ENCODE measurements at regions not wholly inside any gene's neighbourhood (a gene's known extent, or its start where the extent isn't known, plus 50 kb on each side); places are given as distances from the start of the nearest gene placed in this dataset.

GRCh38 chr4:26031704-26032103 is 117.7 kb downstream of the SMIM20 start:
- Histone ChIP-seq H3K27ac (peak overlapping the region in 1 of 2 donors; percentile 41), H3K4me3 (no peak overlapping the region), H3K27me3 (no peaks in the 10 kb centered on the region), H3K36me3 (no peaks in the 10 kb centered on the region), H3K9me3 (no peaks in the 10 kb centered on the region), H3K4me1 (peaks cover 0 to 30% (median 24%) of the 10 kb centered on the region in 4 donors)
- DNase-seq, result no peak
- TF ChIP-seq, protein P1, sequence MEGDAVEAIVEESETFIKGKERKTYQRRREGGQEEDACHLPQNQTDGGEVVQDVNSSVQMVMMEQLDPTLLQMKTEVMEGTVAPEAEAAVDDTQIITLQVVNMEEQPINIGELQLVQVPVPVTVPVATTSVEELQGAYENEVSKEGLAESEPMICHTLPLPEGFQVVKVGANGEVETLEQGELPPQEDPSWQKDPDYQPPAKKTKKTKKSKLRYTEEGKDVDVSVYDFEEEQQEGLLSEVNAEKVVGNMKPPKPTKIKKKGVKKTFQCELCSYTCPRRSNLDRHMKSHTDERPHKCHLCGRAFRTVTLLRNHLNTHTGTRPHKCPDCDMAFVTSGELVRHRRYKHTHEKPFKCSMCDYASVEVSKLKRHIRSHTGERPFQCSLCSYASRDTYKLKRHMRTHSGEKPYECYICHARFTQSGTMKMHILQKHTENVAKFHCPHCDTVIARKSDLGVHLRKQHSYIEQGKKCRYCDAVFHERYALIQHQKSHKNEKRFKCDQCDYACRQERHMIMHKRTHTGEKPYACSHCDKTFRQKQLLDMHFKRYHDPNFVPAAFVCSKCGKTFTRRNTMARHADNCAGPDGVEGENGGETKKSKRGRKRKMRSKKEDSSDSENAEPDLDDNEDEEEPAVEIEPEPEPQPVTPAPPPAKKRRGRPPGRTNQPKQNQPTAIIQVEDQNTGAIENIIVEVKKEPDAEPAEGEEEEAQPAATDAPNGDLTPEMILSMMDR (IDR thresholded peaks at IDR 0.05), result no peak
- intact Hi-C loops (cut with DNase I; ENCODE audit: low total_unique reads), result no loop called here

- intact Hi-C loops (cut with DNase I; ENCODE audit: low total_unique reads), result no loop called here
- peaks cover 0 to 30% (median 24%) of the 10 kb centered on the region in 4 donors for H3K4me1 ChIP-seq
Observed at GRCh38 chr4:26032142-26032541, 118.1 kb downstream of the SMIM20 start.

GRCh38 chr4:26032630-26033317 is 118.8 kb downstream of the SMIM20 start:
- H3K4me3 ChIP-seq, result no peak overlapping the region
- H3K4me1 ChIP-seq, result peaks cover 0 to 30% (median 24%) of the 10 kb centered on the region in 4 donors
- DNase-seq, result peak in 1 of 2 donors; percentile 40
- H3K27me3 ChIP-seq, result no peaks in the 10 kb centered on the region
- no peaks in the 10 kb centered on the region for H3K36me3 ChIP-seq
- intact Hi-C loops (cut with DNase I; ENCODE audit: low total_unique reads), result no loop called here
- H3K27ac ChIP-seq, result peak overlapping the region; percentile 41 to 53
- TF ChIP-seq, protein P1 (IDR thresholded peaks at IDR 0.05), result no peak
- H3K9me3 ChIP-seq, result no peaks in the 10 kb centered on the region

More at GRCh38 chr4:26032142-26032541, 118.1 kb downstream of the SMIM20 start:
- H3K4me3 ChIP-seq, result no peak overlapping the region
- TF ChIP-seq, protein P1 (IDR thresholded peaks at IDR 0.05), result no peak
- no peaks in the 10 kb centered on the region for H3K36me3 ChIP-seq
- no peaks in the 10 kb centered on the region for H3K27me3 ChIP-seq
- H3K27ac ChIP-seq, result peak overlapping the region; percentile 41 to 53
- no peak for DNase-seq
- H3K9me3 ChIP-seq, result no peaks in the 10 kb centered on the region

- TF ChIP-seq, protein P1 (IDR thresholded peaks at IDR 0.05), result no peak
- Histone ChIP-seq H3K27me3 (no peaks in the 10 kb centered on the region), H3K36me3 (no peaks in the 10 kb centered on the region), H3K27ac (peak overlapping the region; percentile 41 to 53), H3K9me3 (no peaks in the 10 kb centered on the region), H3K4me3 (no peak overlapping the region), H3K4me1 (peaks cover 0 to 30% (median 24%) of the 10 kb centered on the region in 4 donors)
- intact Hi-C loops (cut with DNase I; ENCODE audit: low total_unique reads), result no loop called here
- DNase-seq, result peak in 1 of 2 donors; percentile 7
Observed at GRCh38 chr4:26033389-26033788, 119.4 kb downstream of the SMIM20 start.

- Histone ChIP-seq H3K27ac (no peak overlapping the region), H3K4me3 (no peak overlapping the region), H3K36me3 (no peaks in the 10 kb centered on the region), H3K4me1 (peaks cover 0 to 20% (median 16%) of the 10 kb centered on the region in 4 donors), H3K9me3 (no peaks in the 10 kb centered on the region), H3K27me3 (no peaks in the 10 kb centered on the region)
- DNase-seq, result no peak
- intact Hi-C loops (cut with DNase I; ENCODE audit: low total_unique reads), result no loop called here
- TF ChIP-seq, protein P1 (IDR thresholded peaks at IDR 0.05), result no peak
Observed at GRCh38 chr4:26034849-26035248, 120.8 kb downstream of the SMIM20 start.

All from tibial artery (tissue), 4 donors.